ENCODE measurements at regions not wholly inside any gene's neighbourhood (a gene's known extent, or its start where the extent isn't known, plus 50 kb on each side); places are given as distances from the start of the nearest gene placed in this dataset.

DNA sequence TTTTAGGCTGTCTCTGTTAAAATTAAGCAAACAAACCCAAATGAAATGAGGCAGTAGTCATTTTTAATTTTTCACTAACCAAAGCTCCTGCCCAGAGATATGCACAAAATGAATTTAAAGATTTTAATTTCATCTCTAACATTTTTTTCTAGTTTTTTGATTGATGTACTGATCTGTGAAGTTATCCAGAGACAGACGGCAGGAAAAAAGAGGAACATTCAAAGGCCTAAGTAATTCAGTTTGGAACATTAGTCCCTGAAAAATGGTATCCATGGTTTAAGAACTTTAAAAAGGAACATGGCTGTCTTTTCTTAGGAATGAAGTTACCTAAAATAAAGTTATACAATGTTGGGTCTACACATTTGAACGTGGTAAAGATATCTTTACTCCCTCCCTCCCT, 498.8 kb upstream of the LMO3 start:
- TF ChIP-seq TOX (CRISPR knock-in tag; IDR thresholded peaks at IDR 0.05; ENCODE audit: borderline replicate concordance): no peak
- TF ChIP-seq ZFP30 (CRISPR knock-in tag; IDR thresholded peaks at IDR 0.05): no peak
- TF ChIP-seq ESRRG (CRISPR knock-in tag; IDR thresholded peaks at IDR 0.05): no peak
- no peak for TF ChIP-seq ISL1 (CRISPR knock-in tag; IDR thresholded peaks at IDR 0.05)
- TF ChIP-seq, protein P1, sequence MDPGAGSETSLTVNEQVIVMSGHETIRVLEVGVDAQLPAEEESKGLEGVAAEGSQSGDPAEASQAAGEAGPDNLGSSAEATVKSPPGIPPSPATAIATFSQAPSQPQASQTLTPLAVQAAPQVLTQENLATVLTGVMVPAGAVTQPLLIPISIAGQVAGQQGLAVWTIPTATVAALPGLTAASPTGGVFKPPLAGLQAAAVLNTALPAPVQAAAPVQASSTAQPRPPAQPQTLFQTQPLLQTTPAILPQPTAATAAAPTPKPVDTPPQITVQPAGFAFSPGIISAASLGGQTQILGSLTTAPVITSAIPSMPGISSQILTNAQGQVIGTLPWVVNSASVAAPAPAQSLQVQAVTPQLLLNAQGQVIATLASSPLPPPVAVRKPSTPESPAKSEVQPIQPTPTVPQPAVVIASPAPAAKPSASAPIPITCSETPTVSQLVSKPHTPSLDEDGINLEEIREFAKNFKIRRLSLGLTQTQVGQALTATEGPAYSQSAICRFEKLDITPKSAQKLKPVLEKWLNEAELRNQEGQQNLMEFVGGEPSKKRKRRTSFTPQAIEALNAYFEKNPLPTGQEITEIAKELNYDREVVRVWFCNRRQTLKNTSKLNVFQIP (CRISPR knock-in tag; IDR thresholded peaks at IDR 0.05; ENCODE audit: borderline replicate concordance, low read depth): no peak
- TF ChIP-seq ZFP3 (CRISPR knock-in tag; IDR thresholded peaks at IDR 0.05): no peak

Data from SK-N-SH treated with all-trans-retinoic acid at 6 μM for 48 hours (cell line).